Endothelial cell of umbilical vein (primary cell): ENCODE measurements at regions not wholly inside any gene's neighbourhood (a gene's known extent, or its start where the extent isn't known, plus 50 kb on each side); places are given as distances from the start of the nearest gene placed in this dataset.

Experiments used
- BruUV-seq: library from RNA; stranded (reverse); fragments of 400-500 nt; replicated peaks from 2 replicates; lab custom pipeline; 2021; lab: Mats Ljungman, UMichigan
- CTCF ChIA-PET: fragments of 300-600, 350-600 bp; sonication (Branson Sonifier 250); formaldehyde crosslinking; loops from one replicate; lab custom pipeline; 2021; ENCODE audit warnings: antibody characterized with exemption, inconsistent platforms; lab: Charles Lee
- POLR2A ChIA-PET: fragments of 300-600, 350-600 bp; sonication (Branson Sonifier 250); formaldehyde crosslinking; loops from one replicate; lab custom pipeline; 2021; ENCODE audit warnings: antibody characterized with exemption, inconsistent platforms; lab: Charles Lee
- DNase-seq: peaks from one replicate; pipeline ENCODE4 v3.0.0-alpha.2; 2011; ENCODE audit warnings: low read depth, low spot score
- FAIRE-seq: peaks from 2 replicates; lab custom pipeline; 2011; peaks lifted over from hg19 to GRCh38; lab: Jason Lieb, UNC
- H2AFZ ChIP-seq: 2 replicates; pipeline ENCODE4 v1.6.0; 2012; ENCODE audit warnings: low read depth, low read length, control low read depth, inconsistent platforms
- H3K27ac ChIP-seq: 2 replicates; pipeline ENCODE4 v1.5.1; 2011; ENCODE audit warnings: low read depth, mild to moderate bottlenecking, control low read depth, low read length, moderate library complexity; ENCODE audit not compliant: insufficient read depth
- H3K27me3 ChIP-seq, 2 experiments: 2 replicates each; pipeline versions ENCODE4 v1.6.0 to v1.6.1; 2011; ENCODE audit warnings: low read length in 2 of 2, mixed read lengths in 1 of 2; ENCODE audit not compliant: control insufficient read depth in 2 of 2, insufficient read depth in 2 of 2
- H3K36me3 ChIP-seq, 2 experiments: 2 replicates in 1 of 2; 3 replicates in 1 of 2; pipeline ENCODE4 v1.5.1; 2011; ENCODE audit warnings: low read length in 2 of 2, mild to moderate bottlenecking in 1 of 2, moderate library complexity in 1 of 2; ENCODE audit not compliant: control insufficient read depth in 2 of 2, insufficient read depth in 2 of 2; ENCODE audit errors: extremely low read depth in 1 of 2
- H3K4me1 ChIP-seq: 3 replicates; pipeline ENCODE4 v1.5.1; 2011; ENCODE audit warnings: mild to moderate bottlenecking, low read length; ENCODE audit not compliant: control insufficient read depth, insufficient read depth; ENCODE audit errors: extremely low read depth
- H3K4me2 ChIP-seq: 2 replicates; pipeline ENCODE4 v1.6.1; 2011; ENCODE audit warnings: low read length, control low read depth, mixed read lengths; ENCODE audit not compliant: insufficient read depth
- H3K4me3 ChIP-seq, 3 experiments: fragments of 200-600 bp in 1 of 3; sonication (generic), shearing (Covaris generic) in 1 of 3; replicated peaks in 1 of 3; 2 replicates each; pipeline ENCODE4 v1.5.1; 2011 to 2016; ENCODE audit warnings: control low read depth in 3 of 3, low read length in 3 of 3, mild to moderate bottlenecking in 2 of 3, inconsistent platforms in 1 of 3, low read depth in 1 of 3, moderate library complexity in 1 of 3; ENCODE audit not compliant: insufficient read depth in 1 of 3
- H3K79me2 ChIP-seq: 2 replicates; pipeline ENCODE4 v1.6.0; 2012; ENCODE audit warnings: low read length, inconsistent platforms; ENCODE audit not compliant: control insufficient read depth, insufficient read depth
- H3K9ac ChIP-seq: replicated peaks from 2 replicates; pipeline ENCODE3; 2011; ENCODE audit warnings: low read length, control low read depth; ENCODE audit not compliant: insufficient read depth; ENCODE audit errors: extremely low read depth
- H3K9me1 ChIP-seq: replicated peaks from 3 replicates; pipeline ENCODE4 v1.6.0; 2011; ENCODE audit warnings: mild to moderate bottlenecking, low read length; ENCODE audit not compliant: control insufficient read depth, insufficient read depth; ENCODE audit errors: extremely low read depth
- H3K9me3 ChIP-seq: replicated peaks from 2 replicates; pipeline ENCODE4 v1.5.1; 2012; ENCODE audit warnings: low read length, inconsistent platforms; ENCODE audit not compliant: control insufficient read depth, insufficient read depth
- H4K20me1 ChIP-seq: replicated peaks from 2 replicates; pipeline ENCODE3; 2011; ENCODE audit warnings: mild to moderate bottlenecking, low read length; ENCODE audit not compliant: control insufficient read depth, insufficient read depth; ENCODE audit errors: extremely low read depth
- EZH2 ChIP-seq: IDR thresholded peaks from 2 replicates; pipeline ENCODE4 v1.6.1; 2012; ENCODE audit warnings: borderline replicate concordance, low read depth, mild to moderate bottlenecking, moderate library complexity, low read length, inconsistent platforms; ENCODE audit not compliant: severe bottlenecking
- FOS ChIP-seq: IDR thresholded peaks from 2 replicates; pipeline ENCODE4 v1.6.1; 2011; ENCODE audit warnings: mild to moderate bottlenecking, low read length, moderate library complexity, borderline replicate concordance; ENCODE audit not compliant: insufficient read depth
- GATA2 ChIP-seq: IDR thresholded peaks from 2 replicates; pipeline ENCODE4 v1.7.0; 2011; ENCODE audit warnings: low read depth, mild to moderate bottlenecking, moderate library complexity, mixed read lengths, low read length; ENCODE audit not compliant: insufficient read length, insufficient read depth
- JUN ChIP-seq: IDR thresholded peaks from 2 replicates; pipeline ENCODE4 v1.6.1; 2011; ENCODE audit warnings: borderline replicate concordance, low read depth; ENCODE audit not compliant: insufficient read length, insufficient read depth
- MYC ChIP-seq: IDR thresholded peaks from one replicate; pipeline ENCODE4 v1.6.1; 2011; ENCODE audit warnings: mild to moderate bottlenecking, low read depth, low read length
- POLR2A ChIP-seq: IDR thresholded peaks from 2 replicates; pipeline ENCODE4 v1.6.1; 2012; ENCODE audit warnings: low read depth, mild to moderate bottlenecking, control low read depth, low read length
- POLR2AphosphoS5 ChIP-seq: IDR thresholded peaks from 2 replicates; pipeline ENCODE4 v1.6.1; 2012; ENCODE audit warnings: low read depth, mild to moderate bottlenecking, control low read depth, low read length, moderate library complexity; ENCODE audit not compliant: insufficient read depth
- dilution Hi-C: fragments of 300-500 bp; cut with MboI; formaldehyde crosslinking; loops from one replicate; pipeline ENCODE4 v1.15.0; 2019; ENCODE audit warnings: low sequenced_read_pairs; ENCODE audit not compliant: extremely low pct_ligation_motif_present
- intact Hi-C: fragments of 100-400 bp; cut with micrococcal nuclease; formaldehyde crosslinking; loops from one replicate; pipeline ENCODE4 v1.10.0; 2022
- TF ChIP-seq, protein P1 (sequence below): IDR thresholded peaks from 2 replicates; pipeline ENCODE4 v1.6.1; 2011; ENCODE audit not compliant: insufficient read depth, insufficient read length
- TF ChIP-seq, protein P2 (sequence below), 2 donors: IDR thresholded peaks; 1 replicate in 1 of 2; 2 replicates in 1 of 2; pipeline ENCODE4 v1.5.1; 2011; ENCODE audit warnings: low read length in 2 of 2, mild to moderate bottlenecking in 2 of 2, moderate library complexity in 2 of 2, control low read depth in 1 of 2, inconsistent platforms in 1 of 2, low read depth in 1 of 2; ENCODE audit not compliant: insufficient read depth in 1 of 2; ENCODE audit errors: extremely low read depth in 1 of 2

DNA sequence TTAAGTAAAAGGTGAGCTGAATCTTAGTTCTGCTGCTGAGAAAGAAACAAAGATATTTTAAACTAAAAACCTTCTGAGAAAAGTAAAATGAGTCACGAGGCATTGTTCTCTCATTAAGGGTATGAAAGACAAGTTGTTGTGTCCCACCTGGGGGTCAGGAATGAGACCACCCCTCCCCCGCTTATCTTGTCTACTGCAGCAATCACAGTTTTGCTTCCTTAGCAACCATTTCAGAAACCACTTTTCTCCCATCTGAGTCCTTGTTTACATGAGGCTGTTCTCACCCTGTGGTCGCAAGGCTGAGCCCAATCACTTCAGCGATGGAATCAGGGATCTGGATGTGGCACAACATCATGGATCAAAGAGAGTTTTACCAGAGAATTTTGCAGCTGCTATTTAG is 377.6 kb upstream of the NETO1 start:
- no peak overlapping the region for H3K4me3 ChIP-seq
- no peak for TF ChIP-seq GATA2
- TF ChIP-seq, protein P1, sequence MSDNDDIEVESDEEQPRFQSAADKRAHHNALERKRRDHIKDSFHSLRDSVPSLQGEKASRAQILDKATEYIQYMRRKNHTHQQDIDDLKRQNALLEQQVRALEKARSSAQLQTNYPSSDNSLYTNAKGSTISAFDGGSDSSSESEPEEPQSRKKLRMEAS: no peak
- peaks cover 4% of the 10 kb centered on the region for H3K9me3 ChIP-seq
- dilution Hi-C loops (no loop called here), intact Hi-C loops (no loop called here)
- no peak overlapping the region for H3K4me2 ChIP-seq
- FAIRE-seq: no peak
- no TSS peak for BruUV-seq
- H3K27me3 ChIP-seq: no peaks in the 10 kb centered on the region
- no peaks in the 10 kb centered on the region for H3K36me3 ChIP-seq
- H3K79me2 ChIP-seq: no peaks in the 10 kb centered on the region
- ChIA-PET CTCF (no interaction called here), POLR2A (no interaction called here)
- H3K27ac ChIP-seq: no peak overlapping the region
- no peak overlapping the region for H3K9ac ChIP-seq
- no peaks in the 10 kb centered on the region for H3K4me1 ChIP-seq
- H4K20me1 ChIP-seq: no peaks in the 10 kb centered on the region
- no peak for DNase-seq
- H2AFZ ChIP-seq: no peak overlapping the region
- no peaks in the 10 kb centered on the region for H3K9me1 ChIP-seq

DNA sequence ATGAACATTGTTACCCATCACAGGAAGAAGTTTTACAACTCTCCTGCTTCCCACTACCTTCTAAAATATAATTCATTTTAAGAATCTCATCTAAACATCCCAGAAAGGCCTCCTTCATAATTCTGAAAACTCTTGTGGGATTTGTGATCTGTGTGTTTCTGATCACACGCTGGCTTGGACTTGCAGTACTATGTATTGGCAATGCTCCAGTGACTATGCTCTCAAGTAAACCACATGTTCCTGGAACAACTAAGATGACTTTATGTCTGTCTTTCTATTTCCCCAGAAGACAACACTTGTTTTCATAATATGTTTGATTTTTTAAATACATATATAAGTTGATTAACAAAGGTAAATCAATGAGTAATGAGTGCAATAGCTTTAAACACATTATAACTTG is 376.6 kb upstream of the NETO1 start:
- no peaks in the 10 kb centered on the region for H3K9me1 ChIP-seq
- H3K4me3 ChIP-seq: no peak overlapping the region
- ChIA-PET POLR2A (no interaction called here), CTCF (no interaction called here)
- H3K27me3 ChIP-seq: no peaks in the 10 kb centered on the region
- no peak overlapping the region for H2AFZ ChIP-seq
- H3K79me2 ChIP-seq: no peaks in the 10 kb centered on the region
- dilution Hi-C loops: no loop called here
- no peaks in the 10 kb centered on the region for H4K20me1 ChIP-seq
- H3K9ac ChIP-seq: no peak overlapping the region
- no peaks in the 10 kb centered on the region for H3K36me3 ChIP-seq
- BruUV-seq: no TSS peak
- no peak for DNase-seq
- intact Hi-C loops: no loop called here
- no peak for TF ChIP-seq MYC
- no peak for TF ChIP-seq GATA2
- TF ChIP-seq, protein P2, sequence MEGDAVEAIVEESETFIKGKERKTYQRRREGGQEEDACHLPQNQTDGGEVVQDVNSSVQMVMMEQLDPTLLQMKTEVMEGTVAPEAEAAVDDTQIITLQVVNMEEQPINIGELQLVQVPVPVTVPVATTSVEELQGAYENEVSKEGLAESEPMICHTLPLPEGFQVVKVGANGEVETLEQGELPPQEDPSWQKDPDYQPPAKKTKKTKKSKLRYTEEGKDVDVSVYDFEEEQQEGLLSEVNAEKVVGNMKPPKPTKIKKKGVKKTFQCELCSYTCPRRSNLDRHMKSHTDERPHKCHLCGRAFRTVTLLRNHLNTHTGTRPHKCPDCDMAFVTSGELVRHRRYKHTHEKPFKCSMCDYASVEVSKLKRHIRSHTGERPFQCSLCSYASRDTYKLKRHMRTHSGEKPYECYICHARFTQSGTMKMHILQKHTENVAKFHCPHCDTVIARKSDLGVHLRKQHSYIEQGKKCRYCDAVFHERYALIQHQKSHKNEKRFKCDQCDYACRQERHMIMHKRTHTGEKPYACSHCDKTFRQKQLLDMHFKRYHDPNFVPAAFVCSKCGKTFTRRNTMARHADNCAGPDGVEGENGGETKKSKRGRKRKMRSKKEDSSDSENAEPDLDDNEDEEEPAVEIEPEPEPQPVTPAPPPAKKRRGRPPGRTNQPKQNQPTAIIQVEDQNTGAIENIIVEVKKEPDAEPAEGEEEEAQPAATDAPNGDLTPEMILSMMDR (IDR thresholded peaks at IDR 0.05; ENCODE audit: extremely low read depth in 1 of 2, insufficient read depth in 1 of 2, low read depth in 1 of 2, low read length in 2 of 2): no peak
- no peak for TF ChIP-seq JUN
- no peak for TF ChIP-seq FOS
- TF ChIP-seq, protein P1: no peak
- no peak for TF ChIP-seq POLR2A
- TF ChIP-seq POLR2AphosphoS5: no peak
- TF ChIP-seq EZH2: no peak
- H3K4me1 ChIP-seq: no peaks in the 10 kb centered on the region
- no peak overlapping the region for H3K27ac ChIP-seq
- peaks cover 4% of the 10 kb centered on the region for H3K9me3 ChIP-seq
- no peak overlapping the region for H3K4me2 ChIP-seq
- FAIRE-seq: no peak
